K562 (cell line): ENCODE measurements at regions not wholly inside any gene's neighbourhood (a gene's known extent, or its start where the extent isn't known, plus 50 kb on each side); places are given as distances from the start of the nearest gene placed in this dataset.

Experiments used
- CTCF ChIP-seq, 3 experiments: IDR thresholded peaks in 2 of 3; conservative IDR thresholded peaks in 1 of 3; 2 replicates each; pipeline ENCODE4 v1.5.1; 2011 to 2012; ENCODE audit warnings: low read length in 3 of 3, mild to moderate bottlenecking in 3 of 3, control low read depth in 2 of 3, improper control_type of control experiment in 1 of 3, inconsistent platforms in 1 of 3, low read depth in 1 of 3, mixed read lengths in 1 of 3, moderate library complexity in 1 of 3; ENCODE audit not compliant: insufficient read depth in 2 of 3
- JUN ChIP-seq, 2 experiments: sonication (generic) in 1 of 2; formaldehyde crosslinking in 1 of 2; IDR thresholded peaks; 2 replicates each; pipeline versions ENCODE4 v1.6.1 to v1.8.0; 2012 to 2022; ENCODE audit warnings: borderline replicate concordance in 2 of 2, mild to moderate bottlenecking in 2 of 2, improper control_type of control experiment in 1 of 2, low read depth in 1 of 2, low read length in 1 of 2, missing genetic modification reagents in 1 of 2
- MEF2A ChIP-seq: IDR thresholded peaks from 2 replicates; pipeline ENCODE4 v1.6.1; 2011; ENCODE audit warnings: low read depth, mild to moderate bottlenecking, low read length, moderate library complexity; ENCODE audit not compliant: control insufficient read depth
- POLR2B ChIP-seq: fragments of 450-650 bp; IDR thresholded peaks from 2 replicates; pipeline ENCODE4 v1.6.1; 2018; ENCODE audit warnings: low read depth; ENCODE audit not compliant: partially characterized antibody
- SAFB2 ChIP-seq: fragments of 200-400 bp; formaldehyde crosslinking; IDR thresholded peaks from 2 replicates; pipeline ENCODE4 v1.6.1; 2018; ENCODE audit warnings: borderline replicate concordance, low read length, low read depth, moderate library complexity; ENCODE audit not compliant: severe bottlenecking
- SNAPC5 ChIP-seq: fragments of 250-450 bp; sonication (Bioruptor Pico); IDR thresholded peaks from 2 replicates; pipeline ENCODE4 v1.8.0; 2021; ENCODE audit warnings: moderate library complexity, mild to moderate bottlenecking, inconsistent platforms
- TARDBP ChIP-seq: fragments of 450-650 bp; IDR thresholded peaks from 2 replicates; pipeline ENCODE4 v1.6.1; 2016
- USF2 ChIP-seq: sonication (generic); formaldehyde crosslinking; IDR thresholded peaks from 2 replicates; pipeline ENCODE4 v1.5.0; 2020; ENCODE audit warnings: missing genetic modification reagents
- ZBTB17 ChIP-seq: fragments of 450-650 bp; formaldehyde crosslinking; IDR thresholded peaks from 2 replicates; pipeline ENCODE4 v1.4.0; 2020; ENCODE audit warnings: mild to moderate bottlenecking
- ZBTB7A ChIP-seq: IDR thresholded peaks from 2 replicates; pipeline ENCODE4 v1.6.1; 2011; ENCODE audit warnings: low read depth, mild to moderate bottlenecking, low read length, moderate library complexity, borderline replicate concordance; ENCODE audit not compliant: control insufficient read depth
- ZFP36 ChIP-seq: fragments of 150-350 bp; IDR thresholded peaks from 2 replicates; pipeline ENCODE4 v1.6.1; 2018; ENCODE audit warnings: low read length, low read depth; ENCODE audit not compliant: partially characterized antibody
- ZNF561 ChIP-seq: fragments of 450-650 bp; formaldehyde crosslinking; conservative IDR thresholded peaks from 2 replicates; pipeline ENCODE4 v1.4.0; 2020; ENCODE audit warnings: mild to moderate bottlenecking, moderate library complexity

DNA sequence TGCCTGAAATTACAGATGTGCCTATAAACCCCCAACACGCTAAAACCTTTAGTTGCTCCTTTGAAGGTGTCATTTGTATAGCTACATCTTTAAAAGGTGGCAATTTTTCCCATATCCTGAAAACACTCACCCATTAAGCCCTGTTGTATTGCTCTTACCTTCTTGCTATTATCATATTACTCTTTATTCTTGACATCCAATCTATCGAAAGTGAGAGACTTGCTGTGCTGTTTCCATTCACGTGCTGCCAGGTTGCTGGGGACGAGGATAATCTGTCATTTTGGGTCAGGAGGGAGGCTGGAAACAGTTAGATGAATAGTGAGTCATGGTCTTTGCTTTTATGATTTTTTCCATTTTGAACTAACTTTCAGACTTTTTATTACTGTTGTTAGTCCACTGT lies 213.0 kb upstream of the PRMT6 start:
- TF ChIP-seq CTCF (IDR thresholded peaks at IDR 0.05 in 2 of 3, conservative IDR thresholded peaks at IDR 0.05 in 1 of 3; ENCODE audit: insufficient read depth in 2 of 3, low read depth in 1 of 3, low read length in 3 of 3) = no peak
- no peak for TF ChIP-seq SNAPC5 (CRISPR knock-in tag)
- TF ChIP-seq SAFB2 = no peak
- no peak for TF ChIP-seq ZBTB17 (CRISPR knock-in tag)
- TF ChIP-seq ZNF561 (CRISPR knock-in tag) = no peak
- TF ChIP-seq ZBTB7A = no peak
- TF ChIP-seq USF2 (CRISPR knock-in tag) = no peak
- TF ChIP-seq MEF2A = no peak
- TF ChIP-seq TARDBP = no peak
- no peak for TF ChIP-seq JUN (IDR thresholded peaks at IDR 0.05; ENCODE audit: borderline replicate concordance, low read depth, low read length)
- no peak for TF ChIP-seq JUN (CRISPR knock-in tag; IDR thresholded peaks at IDR 0.05; ENCODE audit: borderline replicate concordance)
- TF ChIP-seq POLR2B = no peak
- TF ChIP-seq ZFP36 = no peak
